GM23248 (cell line): ENCODE measurements at regions not wholly inside any gene's neighbourhood (a gene's known extent, or its start where the extent isn't known, plus 50 kb on each side); places are given as distances from the start of the nearest gene placed in this dataset.

ENCODE experiments used
- EZH2 ChIP-seq: fragments of 200-600 bp; sonication (generic); IDR thresholded peaks from 2 replicates; pipeline ENCODE4 v1.6.1; 2018; ENCODE audit warnings: antibody characterized with exemption, mild to moderate bottlenecking; ENCODE audit not compliant: insufficient read depth, poor library complexity, severe bottlenecking
- EZH2phosphoT487 ChIP-seq: fragments of 200-600 bp; sonication (generic); IDR thresholded peaks from 2 replicates; pipeline ENCODE4 v1.6.1; 2018; ENCODE audit warnings: antibody characterized with exemption, moderate library complexity, mild to moderate bottlenecking, low read depth; ENCODE audit not compliant: insufficient read depth

GRCh38 chrX:142036116-142036515, 132.4 kb downstream of the MAGEC1 start:
- TF ChIP-seq EZH2 (no peak), EZH2phosphoT487 (no peak)
